Keratinocyte (primary cell): ENCODE measurements at regions not wholly inside any gene's neighbourhood (a gene's known extent, or its start where the extent isn't known, plus 50 kb on each side); places are given as distances from the start of the nearest gene placed in this dataset.

Experiments
- DNase-seq: peaks from one replicate; pipeline ENCODE4 v3.0.0-alpha.2; 2011; ENCODE audit warnings: low read depth, missing footprints, low spot score
- FAIRE-seq: peaks from 2 replicates; lab custom pipeline; 2011; peaks lifted over from hg19 to GRCh38; lab: Jason Lieb, UNC
- H2AFZ ChIP-seq: 2 replicates; pipeline ENCODE4 v1.6.0; 2012; ENCODE audit warnings: low read length, control low read depth, inconsistent platforms; ENCODE audit not compliant: control insufficient read depth
- H3K27ac ChIP-seq: 2 replicates; pipeline ENCODE4 v1.5.1; 2011; ENCODE audit warnings: low read length; ENCODE audit not compliant: control insufficient read depth, insufficient read depth
- H3K27me3 ChIP-seq: 3 replicates; pipeline ENCODE4 v1.6.0; 2011; ENCODE audit warnings: low read length; ENCODE audit not compliant: control insufficient read depth, insufficient read depth; ENCODE audit errors: extremely low read depth
- H3K36me3 ChIP-seq, 2 experiments: 2 replicates in 1 of 2; 3 replicates in 1 of 2; pipeline ENCODE4 v1.5.1; 2011; ENCODE audit warnings: low read length in 2 of 2, mild to moderate bottlenecking in 1 of 2; ENCODE audit not compliant: control insufficient read depth in 2 of 2, insufficient read depth in 2 of 2; ENCODE audit errors: extremely low read depth in 1 of 2
- H3K4me1 ChIP-seq: 3 replicates; pipeline ENCODE4 v1.5.1; 2011; ENCODE audit warnings: low read length; ENCODE audit not compliant: control insufficient read depth, insufficient read depth; ENCODE audit errors: extremely low read depth
- H3K4me2 ChIP-seq: 3 replicates; pipeline ENCODE4 v1.6.0; 2011; ENCODE audit warnings: low read depth, low read length; ENCODE audit not compliant: control insufficient read depth, insufficient read depth; ENCODE audit errors: extremely low read depth
- H3K4me3 ChIP-seq, 3 experiments: fragments of 200-600 bp in 1 of 3; sonication (generic) in 1 of 3; 2 replicates in 2 of 3; 3 replicates in 1 of 3; pipeline ENCODE4 v1.5.1; 2011 to 2016; ENCODE audit warnings: low read length in 3 of 3, mild to moderate bottlenecking in 3 of 3, control low read depth in 2 of 3, inconsistent platforms in 1 of 3, low read depth in 1 of 3, mixed read lengths in 1 of 3, mixed run types in 1 of 3, moderate library complexity in 1 of 3; ENCODE audit not compliant: control insufficient read depth in 2 of 3, insufficient read depth in 2 of 3; ENCODE audit errors: extremely low read depth in 1 of 3
- H3K79me2 ChIP-seq: 2 replicates; pipeline ENCODE4 v1.6.0; 2012; ENCODE audit warnings: low read length; ENCODE audit not compliant: control insufficient read depth, insufficient read depth
- H3K9ac ChIP-seq: 3 replicates; pipeline ENCODE4 v1.6.0; 2011; ENCODE audit warnings: low read length; ENCODE audit not compliant: control insufficient read depth, insufficient read depth; ENCODE audit errors: extremely low read depth
- H3K9me1 ChIP-seq: 3 replicates; pipeline ENCODE4 v1.6.0; 2011; ENCODE audit warnings: low read length; ENCODE audit not compliant: control insufficient read depth, insufficient read depth; ENCODE audit errors: extremely low read depth
- H3K9me3 ChIP-seq: 2 replicates; pipeline ENCODE4 v1.5.1; 2012; ENCODE audit warnings: low read depth, low read length; ENCODE audit not compliant: control insufficient read depth
- H4K20me1 ChIP-seq: 3 replicates; pipeline ENCODE4 v1.6.0; 2011; ENCODE audit warnings: low read length; ENCODE audit not compliant: control insufficient read depth, insufficient read depth; ENCODE audit errors: extremely low read depth
- CTCF ChIP-seq, 3 experiments: IDR thresholded peaks in 1 of 3; conservative IDR thresholded peaks in 1 of 3; optimal IDR thresholded peaks in 1 of 3; 2 replicates in 2 of 3; 3 replicates in 1 of 3; pipeline versions ENCODE3 to v1.5.1; 2011; ENCODE audit warnings: low read length in 3 of 3, mild to moderate bottlenecking in 3 of 3, moderate library complexity in 2 of 3, control low read depth in 1 of 3, inconsistent platforms in 1 of 3; ENCODE audit not compliant: insufficient read depth in 2 of 3; ENCODE audit errors: extremely low read depth in 1 of 3
- EZH2 ChIP-seq: IDR thresholded peaks from one replicate; pipeline ENCODE4 v1.6.1; 2012; ENCODE audit warnings: inconsistent platforms, mild to moderate bottlenecking, low read length, moderate library complexity
- dilution Hi-C: fragments of 300-500 bp; cut with MboI; formaldehyde crosslinking; loops from one replicate; pipeline ENCODE4 v1.7.0; 2020; ENCODE audit warnings: low sequenced_read_pairs; ENCODE audit not compliant: extremely low pct_ligation_motif_present

- Histone ChIP-seq H3K36me3 (no peaks in the 10 kb centered on the region), H3K9me3 (no peaks in the 10 kb centered on the region), H3K27ac (no peak overlapping the region), H2AFZ (no peak overlapping the region), H3K4me1 (no peaks in the 10 kb centered on the region), H3K9me1 (no peaks in the 10 kb centered on the region), H3K4me3 (no peak overlapping the region), H3K79me2 (no peaks in the 10 kb centered on the region), H4K20me1 (no peaks in the 10 kb centered on the region), H3K4me2 (no peak overlapping the region), H3K9ac (no peak overlapping the region), H3K27me3 (no peaks in the 10 kb centered on the region)
- FAIRE-seq (no peak), DNase-seq (no peak)
- TF ChIP-seq EZH2 (no peak), CTCF (optimal IDR thresholded peaks at IDR 0.05 in 1 of 3, IDR thresholded peaks at IDR 0.05 in 1 of 3, conservative IDR thresholded peaks at IDR 0.05 in 1 of 3; ENCODE audit: extremely low read depth in 1 of 3, insufficient read depth in 2 of 3, low read length in 3 of 3) (no peak)
- dilution Hi-C loops, result no loop called here
These were observed 206.4 kb downstream of the DIO2 start for GRCh38 chr14:80004871-80005270.

- H3K9me1 ChIP-seq, result no peaks in the 10 kb centered on the region
- dilution Hi-C loops, result no loop called here
- H3K9ac ChIP-seq, result no peak overlapping the region
- H3K4me2 ChIP-seq, result no peak overlapping the region
- no peaks in the 10 kb centered on the region for H4K20me1 ChIP-seq
- H3K79me2 ChIP-seq, result no peaks in the 10 kb centered on the region
- H3K27ac ChIP-seq, result no peak overlapping the region
- H2AFZ ChIP-seq, result no peak overlapping the region
- H3K4me1 ChIP-seq, result no peaks in the 10 kb centered on the region
- no peaks in the 10 kb centered on the region for H3K27me3 ChIP-seq
- FAIRE-seq (no peak), DNase-seq (no peak)
- H3K4me3 ChIP-seq, result no peak overlapping the region
- H3K9me3 ChIP-seq, result no peaks in the 10 kb centered on the region
- TF ChIP-seq CTCF (optimal IDR thresholded peaks at IDR 0.05 in 1 of 3, IDR thresholded peaks at IDR 0.05 in 1 of 3, conservative IDR thresholded peaks at IDR 0.05 in 1 of 3; ENCODE audit: extremely low read depth in 1 of 3, insufficient read depth in 2 of 3, low read length in 3 of 3), result no peak
- TF ChIP-seq EZH2, result no peak
- no peaks in the 10 kb centered on the region for H3K36me3 ChIP-seq
These were observed 208.2 kb downstream of the DIO2 start for GRCh38 chr14:80003138-80003537.
